HK-2 (cell line): ENCODE measurements at regions not wholly inside any gene's neighbourhood (a gene's known extent, or its start where the extent isn't known, plus 50 kb on each side); places are given as distances from the start of the nearest gene placed in this dataset.
"Not testable (repeated sequence)": the region's sequence is repeated elsewhere in the genome, so short reads cannot be mapped to it uniquely, and the experiment has no call there.

Experiments used
- DNase-seq: peaks from one replicate; pipeline ENCODE4 v3.0.0-alpha.2; 2018; ENCODE audit not compliant: unreplicated experiment

GRCh38 chr5:106435185-106435584 is 1235.6 kb downstream of the EFNA5 start:
- no peak for DNase-seq

DNA sequence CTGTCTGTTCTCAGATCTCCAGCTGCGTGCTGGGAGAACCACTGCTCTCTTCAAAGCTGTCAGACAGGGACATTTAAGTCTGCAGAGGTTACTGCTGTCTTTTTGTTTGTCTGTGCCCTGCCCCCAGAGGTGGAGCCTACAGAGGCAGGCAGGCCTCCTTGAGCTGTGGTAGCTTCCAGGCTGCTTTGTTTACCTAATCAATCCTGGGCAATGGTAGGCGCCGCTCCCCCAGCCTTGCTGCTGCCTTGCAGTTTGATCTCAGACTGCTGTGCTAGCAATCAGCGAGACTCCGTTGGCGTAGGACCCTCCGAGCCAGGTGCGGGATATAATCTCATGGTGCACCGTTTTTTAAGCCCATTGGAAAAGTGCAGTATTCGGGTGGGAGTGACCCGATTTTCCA is 1240.0 kb downstream of the EFNA5 start:
- not testable (repeated sequence) for DNase-seq

- DNase-seq: no peak
Measured at GRCh38 chr5:106423109-106423897, 1247.4 kb downstream of the EFNA5 start.

DNA sequence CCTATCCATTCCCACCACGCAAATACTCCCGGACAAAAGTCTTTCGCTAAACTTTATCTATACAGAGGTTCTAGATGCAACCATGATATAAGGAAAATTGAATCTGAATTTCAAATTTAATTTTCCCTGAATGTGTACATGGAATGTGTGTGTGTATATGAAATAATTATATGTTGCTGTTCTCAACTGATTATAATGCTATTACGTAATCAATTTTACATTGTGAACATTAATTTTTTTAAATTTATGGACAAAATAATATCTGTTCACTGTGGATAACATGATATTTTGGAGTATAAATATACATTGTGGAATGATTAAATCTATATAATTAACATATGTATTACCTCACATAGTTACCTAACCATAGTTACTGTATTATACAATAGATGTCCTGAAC is 1250.6 kb downstream of the EFNA5 start:
- no peak for DNase-seq

DNA sequence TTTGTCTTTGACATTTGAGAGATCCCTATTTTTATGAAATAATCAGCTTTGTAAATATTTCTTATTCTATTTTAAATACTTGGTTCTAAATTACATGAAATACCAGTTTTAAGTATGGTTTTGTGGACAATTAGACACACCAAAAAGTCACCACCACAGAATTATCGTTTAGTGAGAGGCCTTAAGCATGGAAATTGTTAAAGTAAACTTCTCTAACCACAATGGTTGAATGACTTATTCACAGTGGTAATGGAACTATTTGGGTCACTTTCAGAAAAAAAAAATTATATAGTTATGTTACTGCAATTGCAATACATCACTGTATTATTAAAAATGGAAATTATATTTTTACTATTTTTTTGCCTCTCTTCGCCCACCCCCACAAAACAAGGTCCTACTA is 1252.5 kb downstream of the EFNA5 start:
- no peak for DNase-seq

DNA sequence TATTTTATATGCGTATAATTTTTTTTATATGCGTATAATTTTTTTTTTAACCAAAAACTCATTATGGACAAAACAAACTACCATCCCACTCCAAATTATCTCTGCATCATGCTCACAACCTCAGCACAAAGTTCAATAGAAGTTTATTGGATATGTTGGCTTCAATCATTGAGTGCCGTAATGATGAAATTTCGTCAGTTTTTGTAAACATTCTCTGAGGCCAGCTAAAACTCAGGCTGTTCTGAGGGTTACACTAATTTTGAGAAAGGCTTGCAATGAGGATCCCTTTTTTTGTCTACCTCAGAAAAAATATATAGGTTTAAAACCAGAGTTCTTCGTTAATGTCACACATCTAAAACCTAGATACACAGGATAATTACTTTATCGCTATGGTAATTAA is 1253.2 kb downstream of the EFNA5 start:
- no peak for DNase-seq

DNA sequence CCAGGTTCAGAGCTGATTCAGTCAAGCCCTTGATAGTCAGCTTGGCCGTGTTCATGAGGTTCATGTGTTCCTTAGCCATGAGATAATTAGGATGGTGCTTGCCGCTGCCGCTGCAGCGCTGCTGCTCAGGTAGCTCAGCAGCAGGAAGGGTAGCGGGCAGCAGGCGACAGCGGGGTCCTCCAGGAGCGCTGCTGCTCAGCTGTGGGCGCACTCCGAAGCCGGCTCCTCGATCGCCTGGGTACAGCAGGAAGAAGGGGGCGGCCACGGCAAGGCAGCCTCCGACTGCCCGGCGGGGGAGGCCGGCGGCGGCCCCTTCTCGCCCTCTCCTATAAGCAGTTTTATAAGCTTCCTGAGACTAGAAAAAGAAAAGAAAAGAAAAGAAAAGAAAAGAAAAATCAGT is 1253.6 kb downstream of the EFNA5 start:
- DNase-seq: no peak

DNA sequence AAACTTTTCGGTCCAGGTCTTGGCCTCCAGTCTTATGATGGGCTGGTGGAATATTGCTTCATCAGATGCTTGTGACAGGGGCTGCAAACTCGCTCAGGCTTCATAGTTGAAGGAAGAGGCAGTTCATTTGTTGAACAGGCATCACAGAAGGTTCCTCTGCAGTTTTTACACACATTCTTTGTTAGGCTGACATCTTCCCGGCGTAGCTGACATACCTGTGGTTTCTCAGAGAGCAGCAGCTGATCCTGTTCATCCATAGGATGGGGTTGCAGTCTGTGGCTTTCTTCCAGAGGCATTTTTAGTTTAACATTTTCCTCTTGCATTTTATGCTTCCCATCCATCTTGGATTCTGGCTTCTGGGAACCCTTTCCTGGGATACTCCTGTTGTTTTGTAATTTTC is 1255.2 kb downstream of the EFNA5 start:
- DNase-seq: no peak

DNA sequence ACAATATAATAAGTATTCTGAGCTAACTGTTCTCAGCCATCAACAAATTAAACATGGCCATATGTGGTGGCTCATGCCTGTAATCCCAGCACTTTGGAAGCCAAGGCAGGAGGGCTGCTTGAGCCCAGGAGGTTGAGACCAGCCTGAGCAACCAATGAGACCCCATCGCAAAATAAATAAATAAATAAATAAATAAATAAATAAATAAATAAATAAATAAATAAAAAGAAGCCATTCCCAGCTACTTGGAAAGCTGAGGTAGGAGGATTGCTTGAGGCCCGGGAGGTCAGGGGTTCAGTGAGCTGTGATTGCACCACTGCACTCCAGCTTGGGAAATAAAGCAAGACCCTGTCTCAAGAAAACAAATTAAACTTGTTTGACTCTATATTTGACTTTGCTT is 1256.4 kb downstream of the EFNA5 start:
- no peak for DNase-seq

DNA sequence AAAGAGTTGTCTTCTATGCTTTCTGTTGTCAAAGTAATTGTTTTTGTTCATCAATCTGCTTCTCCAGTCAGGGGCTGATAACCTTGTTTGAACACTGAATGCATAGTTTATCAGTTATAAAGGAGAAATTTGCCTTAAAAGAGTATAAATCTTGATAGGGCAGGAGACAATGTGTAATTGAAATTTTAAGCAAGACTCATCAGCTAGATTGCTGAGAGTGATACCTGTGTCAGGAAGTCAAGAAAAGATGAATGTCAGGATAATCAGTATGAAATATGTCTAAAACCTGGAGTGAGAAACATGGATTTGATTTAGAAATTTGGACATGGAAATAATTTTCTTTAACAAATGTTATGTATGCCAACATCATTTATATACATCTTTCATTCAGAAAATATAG is 1258.1 kb downstream of the EFNA5 start:
- no peak for DNase-seq

GRCh38 chr5:106408570-106408969 is 1262.2 kb downstream of the EFNA5 start:
- no peak for DNase-seq

GRCh38 chr5:106408141-106408540 is 1262.6 kb downstream of the EFNA5 start:
- no peak for DNase-seq

DNA sequence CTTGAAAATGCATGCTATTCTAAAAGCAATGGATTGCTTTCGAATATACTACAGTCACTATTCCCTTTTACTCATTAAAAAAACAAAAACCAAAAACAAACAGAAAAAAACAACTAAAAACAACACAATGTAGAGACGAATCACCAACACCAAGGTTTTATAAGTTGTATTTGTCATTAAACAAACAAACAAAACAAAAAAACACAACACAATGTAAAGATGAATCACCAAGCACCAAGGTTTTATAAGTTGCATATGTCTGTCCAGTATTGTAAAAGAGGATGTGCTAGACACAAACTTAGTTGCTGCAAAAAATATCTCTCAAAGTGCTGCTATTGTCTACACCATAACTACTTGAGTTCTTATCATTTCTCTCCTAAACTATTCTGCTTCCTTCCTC is 1269.2 kb downstream of the EFNA5 start:
- DNase-seq: no peak

DNA sequence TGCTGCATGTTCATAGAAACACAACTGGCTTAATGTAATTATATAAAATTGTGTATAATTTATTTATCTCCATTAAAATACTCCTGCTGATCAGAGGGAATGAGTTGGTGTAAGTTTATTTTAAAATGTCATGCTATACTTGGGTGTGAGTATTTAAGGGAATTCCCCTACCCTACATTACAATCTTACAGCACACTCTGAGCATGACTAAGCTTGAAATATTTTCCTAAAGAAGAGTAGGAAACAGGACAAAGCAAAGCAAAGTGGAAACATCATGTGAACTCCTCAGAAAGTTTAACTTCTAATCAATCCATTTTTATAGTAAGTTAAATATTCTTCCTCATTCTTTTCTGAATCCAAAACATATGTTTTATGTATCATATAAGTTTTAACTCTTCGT is 1271.3 kb downstream of the EFNA5 start:
- DNase-seq: no peak

- DNase-seq: peak; percentile 41
Measured at GRCh38 chr5:106397700-106398099, 1273.0 kb downstream of the EFNA5 start.

- DNase-seq: no peak
Measured at GRCh38 chr5:106393276-106393675, 1277.5 kb downstream of the EFNA5 start.

DNA sequence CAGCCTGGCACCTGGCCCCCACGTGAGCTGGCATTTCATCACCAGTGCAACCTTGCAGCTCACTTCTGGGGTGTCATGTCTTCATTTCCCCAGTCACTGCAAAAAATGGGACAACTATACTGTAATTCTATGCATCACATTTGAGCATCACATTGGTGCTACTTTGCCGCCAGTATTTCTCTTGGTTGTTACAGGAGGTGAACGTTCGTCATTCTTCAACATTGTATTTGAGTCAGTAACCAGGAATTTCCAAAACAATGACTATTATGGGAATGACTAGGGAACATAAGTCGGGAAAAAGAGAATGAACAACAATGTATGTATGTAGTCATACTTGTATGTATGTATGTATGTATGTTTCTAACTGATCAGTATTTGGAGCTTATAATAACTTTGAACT is 1278.0 kb downstream of the EFNA5 start:
- DNase-seq: no peak

DNA sequence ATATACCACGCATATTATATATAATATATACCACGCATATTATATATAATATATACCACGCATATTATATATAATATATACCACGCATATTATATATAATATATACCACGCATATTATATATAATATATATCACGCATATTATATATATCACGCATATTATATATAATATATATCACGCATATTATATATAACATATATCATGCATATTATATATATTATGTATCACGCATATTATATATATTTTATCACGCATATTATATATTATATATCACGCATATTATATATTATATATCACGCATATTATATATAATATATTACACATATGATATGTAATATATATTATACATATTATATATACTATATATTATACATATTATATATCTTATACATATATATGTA is 1283.0 kb downstream of the EFNA5 start:
- DNase-seq: not testable (repeated sequence)

DNA sequence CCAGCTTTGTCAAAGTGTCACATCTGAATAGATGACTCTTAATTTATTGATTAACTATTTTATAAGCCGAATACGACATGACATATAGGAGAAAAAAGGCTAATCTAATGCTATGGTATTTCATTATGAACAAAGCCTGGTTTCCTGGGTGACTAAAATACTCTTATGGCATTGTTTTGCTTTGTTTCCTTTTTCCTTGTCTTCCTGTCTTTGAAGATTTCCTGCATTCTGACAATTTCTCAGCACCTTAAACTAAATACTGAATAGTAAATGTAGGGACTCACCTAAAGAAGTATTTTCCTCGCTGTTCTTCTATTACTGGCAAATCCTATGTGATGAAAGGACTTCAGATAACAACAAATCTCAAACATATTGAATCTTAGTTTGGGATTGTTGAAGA is 1284.5 kb downstream of the EFNA5 start:
- no peak for DNase-seq

- no peak for DNase-seq
Measured at GRCh38 chr5:106380736-106381135, 1290.0 kb downstream of the EFNA5 start.

GRCh38 chr5:106376522-106376921 is 1294.2 kb downstream of the EFNA5 start:
- no peak for DNase-seq

DNA sequence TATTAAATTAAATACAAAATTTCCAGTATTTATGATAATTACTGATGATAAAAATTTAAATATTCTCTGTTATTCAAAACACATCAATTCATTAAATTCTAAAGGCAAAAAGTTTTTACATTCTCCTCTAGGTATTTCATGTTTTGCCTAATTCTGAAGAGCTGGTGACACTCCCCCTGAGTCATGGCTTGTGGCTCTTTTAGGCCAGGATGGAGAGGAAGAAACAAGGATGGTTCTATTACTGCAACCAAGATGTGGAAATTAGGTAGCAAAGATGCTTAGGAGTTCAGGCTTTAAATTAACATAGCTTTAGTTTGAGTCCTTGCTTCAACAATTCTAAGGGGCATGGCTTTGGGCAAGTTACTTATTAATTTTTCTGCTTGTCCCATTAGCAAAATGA is 1295.8 kb downstream of the EFNA5 start:
- DNase-seq: no peak

- DNase-seq: no peak
Measured at GRCh38 chr5:106368021-106368420, 1302.7 kb downstream of the EFNA5 start.

- DNase-seq: no peak
Measured at GRCh38 chr5:106367281-106367680, 1303.5 kb downstream of the EFNA5 start.
